Gastrocnemius medialis (tissue), 4 donors: ENCODE measurements at regions not wholly inside any gene's neighbourhood (a gene's known extent, or its start where the extent isn't known, plus 50 kb on each side); places are given as distances from the start of the nearest gene placed in this dataset.

Experiments used
- ATAC-seq, 2 donors: fragments of 150-250 bp; one replicate each; pipeline ENCODE4 v1.9.1; 2016
- DNase-seq, 2 donors: peaks; one replicate each; pipeline ENCODE4 v3.0.0-alpha.2; 2019
- H3K27ac ChIP-seq, 4 donors: fragments of 200-600 bp; sonication (generic); 1 replicate in 1 of 4; 2 replicates in 3 of 4; pipeline ENCODE4 v1.5.1; 2016 to 2018; ENCODE audit warnings: mild to moderate bottlenecking in 2 of 4, moderate library complexity in 1 of 4
- H3K27me3 ChIP-seq, 3 donors: fragments of 200-600 bp; sonication (generic) in 2 of 3; 1 replicate in 1 of 3; 2 replicates in 2 of 3; pipeline versions ENCODE4 v1.5.1 to v1.6.0; 2016 to 2019; ENCODE audit warnings: mild to moderate bottlenecking in 1 of 3, moderate library complexity in 1 of 3
- H3K36me3 ChIP-seq, 2 donors: fragments of 200-600 bp; sonication (generic) in 1 of 2; one replicate each; pipeline ENCODE4 v1.5.1; 2017 to 2018
- H3K4me1 ChIP-seq, 2 donors: fragments of 200-600 bp; sonication (generic) in 1 of 2; one replicate each; pipeline ENCODE4 v1.5.1; 2016 to 2017; ENCODE audit warnings: mild to moderate bottlenecking in 2 of 2
- H3K4me3 ChIP-seq, 4 donors: fragments of 200-600 bp; sonication (generic) in 3 of 4; 1 replicate in 1 of 4; 2 replicates in 3 of 4; pipeline ENCODE4 v1.5.1; 2016 to 2019; ENCODE audit warnings: mild to moderate bottlenecking in 2 of 4
- H3K9me3 ChIP-seq, 3 donors: fragments of 200-600 bp; sonication (generic) in 2 of 3; 1 replicate in 1 of 3; 2 replicates in 2 of 3; pipeline ENCODE4 v1.5.1; 2016 to 2019
- POLR2A ChIP-seq, 2 donors: fragments of 450-650 bp; IDR thresholded peaks; one replicate each; pipeline ENCODE4 v1.6.1; 2017; ENCODE audit warnings: antibody characterized with exemption in 2 of 2, mild to moderate bottlenecking in 2 of 2, moderate library complexity in 2 of 2
- in situ Hi-C, 4 donors: fragments of 200-750 bp; cut with MboI; loops; one replicate each; pipeline versions ENCODE4 v1.15.0 to v1.8.0; 2017; ENCODE audit warnings: low sequenced_read_pairs in 4 of 4
- intact Hi-C: fragments of 100-400 bp; cut with DNase I; formaldehyde crosslinking; loops from one replicate; pipeline ENCODE4 v1.15.1; 2023; ENCODE audit warnings: low total_unique reads
- TF ChIP-seq, protein P1 (sequence below), 5 experiments: fragments of 450-650 bp in 3 of 5; fragments of 200-600 bp in 2 of 5; sonication (generic) in 2 of 5; IDR thresholded peaks in 4 of 5; conservative IDR thresholded peaks in 1 of 5; 1 replicate in 4 of 5; 2 replicates in 1 of 5; pipeline ENCODE4 v1.5.1; 2016 to 2019; ENCODE audit warnings: antibody characterized with exemption in 5 of 5, mild to moderate bottlenecking in 3 of 5, moderate library complexity in 3 of 5

DNA sequence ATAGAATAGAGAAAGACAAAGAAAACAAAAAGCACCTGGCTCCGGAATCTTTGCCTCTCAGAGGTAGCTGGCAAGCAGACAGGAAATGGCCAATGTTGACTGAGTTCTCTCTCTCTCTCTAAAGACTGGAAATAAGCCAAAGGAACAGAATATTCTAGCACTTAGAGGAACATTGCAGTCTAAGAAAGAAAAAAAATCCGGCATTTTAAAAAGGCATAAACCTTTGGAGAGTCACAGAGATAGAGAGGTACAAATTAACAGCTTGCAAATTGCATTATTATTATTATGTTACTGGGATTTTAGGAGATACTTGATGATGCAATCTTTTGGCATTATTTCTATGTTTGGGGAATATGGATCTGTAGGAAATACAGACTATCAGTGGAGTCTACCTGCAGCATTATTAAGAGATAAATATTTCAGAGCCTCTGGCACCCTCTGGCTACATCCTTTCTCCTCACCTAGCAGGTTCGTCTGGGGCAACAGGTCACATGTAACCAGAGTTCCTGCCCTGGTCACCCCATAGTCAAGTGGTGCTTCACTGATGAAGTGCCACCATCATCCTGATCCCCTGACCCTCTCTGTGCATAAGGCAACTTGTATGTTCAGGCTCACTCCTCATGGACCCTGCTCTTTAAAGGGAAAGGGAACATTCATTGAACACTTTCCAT, 318.9 kb upstream of the ACVR2A start:
- peaks cover 0 to 12% of the 10 kb centered on the region in 2 donors for H3K4me1 ChIP-seq
- H3K27me3 ChIP-seq, result no peaks in the 10 kb centered on the region
- no peaks in the 10 kb centered on the region for H3K36me3 ChIP-seq
- H3K4me3 ChIP-seq, result no peak overlapping the region
- ATAC-seq, result no peak
- DNase-seq, result no peak
- in situ Hi-C loops (loop anchor here in 1 of 4 donors (25.0 kb wide), 1 partner anchor 386 kb away; no protein-coding TSS in a partner anchor), intact Hi-C loops (loop anchor here (10.0 kb wide), 1 partner anchor 791 kb away; no protein-coding TSS in a partner anchor)
- H3K27ac ChIP-seq, result no peak overlapping the region
- TF ChIP-seq POLR2A (IDR thresholded peaks at IDR 0.05), result no peak
- TF ChIP-seq, protein P1, sequence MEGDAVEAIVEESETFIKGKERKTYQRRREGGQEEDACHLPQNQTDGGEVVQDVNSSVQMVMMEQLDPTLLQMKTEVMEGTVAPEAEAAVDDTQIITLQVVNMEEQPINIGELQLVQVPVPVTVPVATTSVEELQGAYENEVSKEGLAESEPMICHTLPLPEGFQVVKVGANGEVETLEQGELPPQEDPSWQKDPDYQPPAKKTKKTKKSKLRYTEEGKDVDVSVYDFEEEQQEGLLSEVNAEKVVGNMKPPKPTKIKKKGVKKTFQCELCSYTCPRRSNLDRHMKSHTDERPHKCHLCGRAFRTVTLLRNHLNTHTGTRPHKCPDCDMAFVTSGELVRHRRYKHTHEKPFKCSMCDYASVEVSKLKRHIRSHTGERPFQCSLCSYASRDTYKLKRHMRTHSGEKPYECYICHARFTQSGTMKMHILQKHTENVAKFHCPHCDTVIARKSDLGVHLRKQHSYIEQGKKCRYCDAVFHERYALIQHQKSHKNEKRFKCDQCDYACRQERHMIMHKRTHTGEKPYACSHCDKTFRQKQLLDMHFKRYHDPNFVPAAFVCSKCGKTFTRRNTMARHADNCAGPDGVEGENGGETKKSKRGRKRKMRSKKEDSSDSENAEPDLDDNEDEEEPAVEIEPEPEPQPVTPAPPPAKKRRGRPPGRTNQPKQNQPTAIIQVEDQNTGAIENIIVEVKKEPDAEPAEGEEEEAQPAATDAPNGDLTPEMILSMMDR (IDR thresholded peaks at IDR 0.05 in 4 of 5, conservative IDR thresholded peaks at IDR 0.05 in 1 of 5), result no peak
- H3K9me3 ChIP-seq, result no peaks in the 10 kb centered on the region

DNA sequence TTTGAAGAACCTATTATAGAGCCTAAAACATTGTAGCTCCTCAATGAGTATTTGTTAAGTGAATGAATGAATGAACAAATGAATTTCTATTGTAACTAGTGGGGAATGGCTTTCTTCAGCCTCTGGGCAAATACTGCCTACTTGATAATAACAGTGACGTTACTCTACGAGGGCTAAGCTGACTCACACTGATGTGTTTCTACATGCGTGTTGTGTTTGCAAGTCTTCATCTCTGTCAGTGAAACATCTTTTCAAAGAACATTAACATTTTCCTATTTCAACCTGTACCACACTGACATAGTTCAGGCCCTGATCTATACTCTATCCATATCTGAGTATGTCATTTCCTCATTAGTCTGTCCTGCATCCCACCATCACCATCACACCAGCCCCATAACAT, 319.9 kb upstream of the ACVR2A start:
- no peaks in the 10 kb centered on the region for H3K27me3 ChIP-seq
- in situ Hi-C loops (loop anchor here in 1 of 4 donors (25.0 kb wide), 1 partner anchor 387 kb away; no protein-coding TSS in a partner anchor), intact Hi-C loops (loop anchor here (10.0 kb wide), 1 partner anchor 790 kb away; no protein-coding TSS in a partner anchor)
- TF ChIP-seq POLR2A (IDR thresholded peaks at IDR 0.05), result no peak
- TF ChIP-seq, protein P1 (IDR thresholded peaks at IDR 0.05 in 4 of 5, conservative IDR thresholded peaks at IDR 0.05 in 1 of 5), result no peak
- peaks cover 0 to 12% of the 10 kb centered on the region in 2 donors for H3K4me1 ChIP-seq
- H3K4me3 ChIP-seq, result no peak overlapping the region
- H3K36me3 ChIP-seq, result no peaks in the 10 kb centered on the region
- H3K9me3 ChIP-seq, result no peaks in the 10 kb centered on the region
- H3K27ac ChIP-seq, result no peak overlapping the region
- ATAC-seq, result no peak
- DNase-seq, result no peak

DNA sequence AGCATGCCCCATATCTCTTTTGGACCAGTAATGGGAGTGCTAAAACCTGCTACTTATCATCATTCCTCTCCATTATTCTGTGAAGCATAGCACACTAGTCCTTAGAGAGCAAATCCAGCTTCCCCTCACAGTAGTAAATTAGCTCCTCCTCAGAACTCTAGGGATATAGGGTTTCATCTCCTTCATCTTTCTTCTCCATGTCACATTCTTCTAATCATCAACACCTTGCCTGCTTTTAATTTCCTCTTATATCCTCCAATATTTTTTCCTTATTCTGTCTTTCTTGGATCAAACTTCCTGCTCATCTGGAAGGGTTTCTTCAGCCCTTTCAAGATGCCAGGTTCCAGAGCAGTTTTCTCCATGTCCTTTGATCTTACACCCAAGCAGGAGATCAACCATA, 321.4 kb upstream of the ACVR2A start:
- H3K36me3 ChIP-seq, result no peaks in the 10 kb centered on the region
- intact Hi-C loops (loop anchor here (10.0 kb wide), 1 partner anchor 789 kb away; no protein-coding TSS in a partner anchor), in situ Hi-C loops (no loop called here)
- H3K27ac ChIP-seq, result no peak overlapping the region
- TF ChIP-seq, protein P1 (IDR thresholded peaks at IDR 0.05 in 4 of 5, conservative IDR thresholded peaks at IDR 0.05 in 1 of 5), result no peak
- no peak for TF ChIP-seq POLR2A (IDR thresholded peaks at IDR 0.05)
- ATAC-seq (no peak), DNase-seq (no peak)
- H3K4me3 ChIP-seq, result no peak overlapping the region
- H3K27me3 ChIP-seq, result no peaks in the 10 kb centered on the region
- H3K9me3 ChIP-seq, result no peaks in the 10 kb centered on the region
- H3K4me1 ChIP-seq, result peaks cover 0 to 12% of the 10 kb centered on the region in 2 donors

DNA sequence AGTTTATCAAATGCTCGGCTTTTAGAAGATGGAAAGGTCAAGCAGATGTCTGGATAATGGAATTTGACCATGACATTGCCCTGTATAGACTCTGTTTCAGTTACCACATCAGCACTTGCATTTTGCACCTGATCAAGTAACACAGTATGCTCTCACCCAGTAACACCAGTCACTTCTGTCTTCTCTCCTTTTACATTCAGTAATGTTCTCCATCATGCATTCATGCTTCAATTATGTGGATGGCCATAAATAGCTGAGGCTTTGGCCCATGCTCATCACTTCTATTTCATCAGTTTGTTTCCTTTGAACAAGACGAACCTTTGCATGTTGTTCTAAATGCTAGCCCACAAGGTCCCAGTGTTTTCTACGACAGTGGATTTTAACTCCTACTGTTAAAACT, 322.9 kb upstream of the ACVR2A start:
- peaks cover 0 to 12% of the 10 kb centered on the region in 2 donors for H3K4me1 ChIP-seq
- peak in 1 of 2 donors; percentile 28 for DNase-seq
- H3K36me3 ChIP-seq, result no peaks in the 10 kb centered on the region
- in situ Hi-C loops (no loop called here), intact Hi-C loops (loop anchor here (10.0 kb wide), 1 partner anchor 787 kb away; no protein-coding TSS in a partner anchor)
- peak overlapping the region in 3 of 4 donors; percentile 52 to 78 (median 56) for H3K27ac ChIP-seq
- peak; percentile 95 to 100 for ATAC-seq
- H3K27me3 ChIP-seq, result no peaks in the 10 kb centered on the region
- H3K9me3 ChIP-seq, result no peaks in the 10 kb centered on the region
- TF ChIP-seq, protein P1 (IDR thresholded peaks at IDR 0.05 in 4 of 5, conservative IDR thresholded peaks at IDR 0.05 in 1 of 5), result no peak
- no peak overlapping the region for H3K4me3 ChIP-seq
